Glutamatergic neuron (in vitro differentiated cells): ENCODE measurements at regions not wholly inside any gene's neighbourhood (a gene's known extent, or its start where the extent isn't known, plus 50 kb on each side); places are given as distances from the start of the nearest gene placed in this dataset.

Experiments used
- DNase-seq: peaks from one replicate; pipeline ENCODE4 v3.0.0; 2022
- H3K27ac Mint-ChIP-seq: one replicate; pipeline ENCODE4 v1.8.0; 2020; ENCODE audit warnings: mild to moderate bottlenecking, mixed read lengths, inconsistent platforms; ENCODE audit not compliant: unreplicated experiment
- H3K27me3 Mint-ChIP-seq: one replicate; pipeline ENCODE4 v1.8.0; 2020; ENCODE audit warnings: mild to moderate bottlenecking, moderate library complexity, mixed read lengths, inconsistent platforms; ENCODE audit not compliant: unreplicated experiment
- H3K36me3 Mint-ChIP-seq: one replicate; pipeline ENCODE4 v1.8.0; 2020; ENCODE audit warnings: mild to moderate bottlenecking, mixed read lengths, inconsistent platforms; ENCODE audit not compliant: unreplicated experiment
- H3K4me1 Mint-ChIP-seq: one replicate; pipeline ENCODE4 v1.8.0; 2020; ENCODE audit warnings: mild to moderate bottlenecking, low read depth, mixed read lengths, inconsistent platforms; ENCODE audit not compliant: unreplicated experiment
- H3K4me3 Mint-ChIP-seq: one replicate; pipeline ENCODE4 v1.8.0; 2020; ENCODE audit warnings: mild to moderate bottlenecking, mixed read lengths, inconsistent platforms; ENCODE audit not compliant: unreplicated experiment
- H3K9me3 Mint-ChIP-seq: one replicate; pipeline ENCODE4 v1.8.0; 2020; ENCODE audit warnings: mild to moderate bottlenecking, moderate library complexity, mixed read lengths, inconsistent platforms; ENCODE audit not compliant: unreplicated experiment
- TF ChIP-seq, protein P1 (sequence below): fragments of 200-600 bp; sonication (generic); IDR thresholded peaks from one replicate; pipeline ENCODE4 v1.5.0; 2021; ENCODE audit not compliant: partially characterized antibody, unreplicated experiment

DNA sequence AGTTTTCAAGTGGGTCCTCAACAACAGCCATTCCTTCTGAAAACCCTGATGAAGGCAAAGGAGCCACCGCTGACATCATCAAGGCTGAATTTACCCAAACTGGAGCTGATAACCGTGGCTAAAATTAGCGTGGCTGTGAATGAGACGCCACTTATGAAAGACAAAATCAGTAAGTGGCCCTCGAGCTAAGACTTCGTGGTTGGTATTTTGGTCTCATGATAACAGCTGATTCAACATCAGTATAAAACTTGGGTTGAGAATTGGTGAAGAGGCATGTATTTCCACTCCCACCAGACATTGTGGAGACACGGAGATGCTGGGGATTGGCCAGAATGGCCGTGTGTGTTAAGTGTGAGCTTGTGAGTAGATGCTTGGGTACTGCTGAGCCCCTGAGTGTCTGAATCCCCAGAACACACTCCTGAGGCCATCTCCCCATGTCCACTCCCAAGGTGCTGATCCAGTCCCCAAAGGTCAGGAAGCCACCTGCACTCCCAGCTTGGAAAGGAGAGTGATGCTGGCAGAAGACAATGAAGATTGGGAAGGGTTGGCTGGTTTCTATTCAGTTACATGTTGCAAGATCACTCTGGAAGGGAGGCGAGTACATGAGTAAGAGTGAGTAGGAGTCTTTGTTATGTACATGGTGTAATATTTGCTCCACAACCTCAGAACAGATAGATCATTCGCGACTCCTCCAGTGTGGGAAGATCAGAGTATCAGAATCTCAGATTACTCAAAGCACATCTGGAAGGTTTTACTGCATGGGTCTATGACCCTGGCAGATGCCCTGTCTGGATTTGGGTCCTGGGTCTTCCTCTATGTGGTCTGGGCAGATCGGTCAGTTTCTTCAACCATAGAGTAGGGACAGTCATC, 207.7 kb downstream of the HS3ST3A1 start:
- no peaks in the 10 kb centered on the region for H3K9me3 Mint-ChIP-seq
- H3K4me1 Mint-ChIP-seq: no peaks in the 10 kb centered on the region
- H3K27me3 Mint-ChIP-seq: no peaks in the 10 kb centered on the region
- no peak overlapping the region for H3K4me3 Mint-ChIP-seq
- no peak overlapping the region for H3K27ac Mint-ChIP-seq
- DNase-seq: no peak
- H3K36me3 Mint-ChIP-seq: no peaks in the 10 kb centered on the region
- TF ChIP-seq, protein P1, sequence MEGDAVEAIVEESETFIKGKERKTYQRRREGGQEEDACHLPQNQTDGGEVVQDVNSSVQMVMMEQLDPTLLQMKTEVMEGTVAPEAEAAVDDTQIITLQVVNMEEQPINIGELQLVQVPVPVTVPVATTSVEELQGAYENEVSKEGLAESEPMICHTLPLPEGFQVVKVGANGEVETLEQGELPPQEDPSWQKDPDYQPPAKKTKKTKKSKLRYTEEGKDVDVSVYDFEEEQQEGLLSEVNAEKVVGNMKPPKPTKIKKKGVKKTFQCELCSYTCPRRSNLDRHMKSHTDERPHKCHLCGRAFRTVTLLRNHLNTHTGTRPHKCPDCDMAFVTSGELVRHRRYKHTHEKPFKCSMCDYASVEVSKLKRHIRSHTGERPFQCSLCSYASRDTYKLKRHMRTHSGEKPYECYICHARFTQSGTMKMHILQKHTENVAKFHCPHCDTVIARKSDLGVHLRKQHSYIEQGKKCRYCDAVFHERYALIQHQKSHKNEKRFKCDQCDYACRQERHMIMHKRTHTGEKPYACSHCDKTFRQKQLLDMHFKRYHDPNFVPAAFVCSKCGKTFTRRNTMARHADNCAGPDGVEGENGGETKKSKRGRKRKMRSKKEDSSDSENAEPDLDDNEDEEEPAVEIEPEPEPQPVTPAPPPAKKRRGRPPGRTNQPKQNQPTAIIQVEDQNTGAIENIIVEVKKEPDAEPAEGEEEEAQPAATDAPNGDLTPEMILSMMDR: no peak

DNA sequence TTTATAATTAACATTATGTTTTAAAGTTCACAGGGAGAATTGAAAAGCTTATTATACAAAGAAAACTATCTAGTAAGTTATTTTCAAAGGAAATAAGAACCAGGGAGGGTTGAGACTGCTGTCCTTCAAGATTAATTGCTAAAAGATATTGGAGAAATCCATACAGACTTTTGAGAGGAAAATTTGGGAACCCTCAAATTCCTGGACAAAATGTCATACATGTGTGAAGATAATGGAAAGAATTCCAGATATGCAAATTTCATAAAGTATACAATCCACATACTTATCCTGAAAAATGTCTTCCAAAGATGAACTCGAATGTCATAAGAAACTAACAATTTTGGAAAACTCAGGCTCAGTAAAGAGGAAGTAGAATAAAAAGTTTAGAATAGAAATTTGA, 213.8 kb downstream of the HS3ST3A1 start:
- no peak for DNase-seq
- Mint-ChIP-seq H3K27me3 (no peaks in the 10 kb centered on the region), H3K9me3 (no peaks in the 10 kb centered on the region), H3K27ac (no peak overlapping the region), H3K36me3 (no peaks in the 10 kb centered on the region), H3K4me3 (no peak overlapping the region), H3K4me1 (no peaks in the 10 kb centered on the region)
- TF ChIP-seq, protein P1: no peak

DNA sequence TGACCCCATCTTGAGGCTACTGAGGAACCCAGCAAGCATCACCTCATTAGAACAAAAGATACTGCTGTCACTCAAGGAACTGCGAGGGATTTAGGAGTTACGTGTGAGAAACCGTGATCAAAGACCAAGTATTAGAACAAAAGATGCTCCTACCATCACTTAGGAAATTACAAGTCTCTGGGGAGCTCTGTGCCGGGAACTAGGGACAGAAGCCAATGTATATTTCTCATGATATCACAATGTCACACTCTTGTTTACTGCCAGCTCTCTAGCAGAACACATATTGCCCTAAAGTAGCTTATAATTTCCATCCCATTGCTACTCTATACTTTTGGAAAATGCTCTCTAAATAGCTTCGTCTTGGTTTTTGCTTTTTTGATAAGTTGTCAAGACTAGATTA, 214.5 kb downstream of the HS3ST3A1 start:
- no peaks in the 10 kb centered on the region for H3K36me3 Mint-ChIP-seq
- no peak for DNase-seq
- no peak overlapping the region for H3K4me3 Mint-ChIP-seq
- H3K27ac Mint-ChIP-seq: no peak overlapping the region
- H3K27me3 Mint-ChIP-seq: no peaks in the 10 kb centered on the region
- no peaks in the 10 kb centered on the region for H3K9me3 Mint-ChIP-seq
- H3K4me1 Mint-ChIP-seq: no peaks in the 10 kb centered on the region
- TF ChIP-seq, protein P1: no peak

DNA sequence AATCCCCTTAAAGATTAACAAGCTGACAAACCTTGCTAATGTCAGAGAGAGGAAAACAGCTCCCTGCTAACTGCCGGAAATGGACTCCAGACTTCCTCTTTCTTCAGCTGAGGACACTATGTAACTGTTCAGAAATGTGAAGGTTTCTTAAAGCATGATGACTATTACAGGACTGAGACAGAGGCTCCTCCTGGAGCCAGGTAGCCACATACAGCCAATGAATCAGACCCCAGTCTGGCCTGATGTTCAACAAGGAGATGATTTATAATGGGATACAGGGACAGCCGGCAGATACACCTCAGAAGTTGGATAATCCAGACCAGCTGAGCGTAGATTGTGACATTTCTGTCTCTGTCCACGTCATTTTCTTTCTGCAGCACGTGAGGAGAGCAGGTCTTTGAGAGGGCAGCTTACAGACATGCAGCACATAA, 216.2 kb downstream of the HS3ST3A1 start:
- H3K4me3 Mint-ChIP-seq: no peak overlapping the region
- DNase-seq: no peak
- H3K4me1 Mint-ChIP-seq: no peaks in the 10 kb centered on the region
- no peaks in the 10 kb centered on the region for H3K9me3 Mint-ChIP-seq
- no peaks in the 10 kb centered on the region for H3K36me3 Mint-ChIP-seq
- H3K27ac Mint-ChIP-seq: no peak overlapping the region
- TF ChIP-seq, protein P1: no peak
- H3K27me3 Mint-ChIP-seq: no peaks in the 10 kb centered on the region

DNA sequence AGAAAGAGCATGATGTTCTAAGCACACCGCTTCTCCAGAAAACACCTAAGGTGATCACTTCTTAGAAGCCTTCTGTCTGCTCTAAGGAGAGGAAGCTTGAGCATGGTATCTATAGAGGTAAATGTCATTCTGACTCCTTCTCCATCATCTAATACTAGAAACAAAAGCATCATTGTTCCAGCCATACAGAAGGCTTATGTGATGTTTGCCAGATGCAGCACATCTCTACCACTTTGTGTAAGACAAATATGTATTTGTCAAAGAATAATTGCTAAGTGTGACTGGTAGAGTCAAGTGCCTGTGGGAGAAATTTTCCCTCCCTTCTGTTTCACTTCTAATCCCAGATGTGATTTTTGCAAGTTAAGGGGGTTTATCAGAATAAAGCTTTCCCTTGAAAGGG, 217.1 kb downstream of the HS3ST3A1 start:
- Mint-ChIP-seq H3K36me3 (no peaks in the 10 kb centered on the region), H3K4me1 (no peaks in the 10 kb centered on the region), H3K27me3 (no peaks in the 10 kb centered on the region), H3K4me3 (no peak overlapping the region), H3K9me3 (no peaks in the 10 kb centered on the region), H3K27ac (no peak overlapping the region)
- no peak for DNase-seq
- TF ChIP-seq, protein P1: no peak
